Hepatocyte (in vitro differentiated cells): ENCODE measurements at regions not wholly inside any gene's neighbourhood (a gene's known extent, or its start where the extent isn't known, plus 50 kb on each side); places are given as distances from the start of the nearest gene placed in this dataset.

Experiments
- EZH2 ChIP-seq: fragments of 200-600 bp; sonication (generic); IDR thresholded peaks from 2 replicates; pipeline ENCODE4 v1.6.1; 2016; ENCODE audit warnings: antibody characterized with exemption, mild to moderate bottlenecking, borderline replicate concordance
- EZH2phosphoT487 ChIP-seq: fragments of 200-600 bp; sonication (generic); IDR thresholded peaks from one replicate; pipeline ENCODE4 v1.6.1; 2018; ENCODE audit warnings: antibody characterized with exemption, mild to moderate bottlenecking, low read depth, moderate library complexity; ENCODE audit not compliant: unreplicated experiment, severe bottlenecking
- TF ChIP-seq, protein P1 (sequence below): fragments of 200-600 bp; sonication (generic); IDR thresholded peaks from 2 replicates; pipeline ENCODE4 v1.5.1; 2016; ENCODE audit warnings: antibody characterized with exemption, mild to moderate bottlenecking; ENCODE audit not compliant: poor library complexity

DNA sequence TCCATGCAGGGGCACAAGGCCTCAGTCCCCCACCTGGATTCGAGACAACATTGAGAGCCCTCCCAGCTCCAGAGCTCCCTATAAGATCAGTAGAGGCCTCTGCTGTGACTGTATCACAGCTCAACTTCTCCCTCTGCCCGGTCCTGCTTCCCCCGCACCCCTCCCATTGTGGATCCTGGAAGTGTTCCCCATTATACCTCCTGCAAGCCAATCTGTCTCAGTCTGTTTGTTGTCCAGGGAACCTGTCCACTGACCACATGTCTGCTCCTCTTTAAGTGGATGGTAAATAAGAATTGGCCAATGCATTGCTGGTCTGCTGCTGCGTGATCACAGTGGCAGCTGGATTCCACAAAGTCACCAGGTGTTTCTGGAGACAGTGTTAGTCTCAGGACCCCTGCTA, 259.7 kb upstream of the HABP2 start:
- TF ChIP-seq, protein P1, sequence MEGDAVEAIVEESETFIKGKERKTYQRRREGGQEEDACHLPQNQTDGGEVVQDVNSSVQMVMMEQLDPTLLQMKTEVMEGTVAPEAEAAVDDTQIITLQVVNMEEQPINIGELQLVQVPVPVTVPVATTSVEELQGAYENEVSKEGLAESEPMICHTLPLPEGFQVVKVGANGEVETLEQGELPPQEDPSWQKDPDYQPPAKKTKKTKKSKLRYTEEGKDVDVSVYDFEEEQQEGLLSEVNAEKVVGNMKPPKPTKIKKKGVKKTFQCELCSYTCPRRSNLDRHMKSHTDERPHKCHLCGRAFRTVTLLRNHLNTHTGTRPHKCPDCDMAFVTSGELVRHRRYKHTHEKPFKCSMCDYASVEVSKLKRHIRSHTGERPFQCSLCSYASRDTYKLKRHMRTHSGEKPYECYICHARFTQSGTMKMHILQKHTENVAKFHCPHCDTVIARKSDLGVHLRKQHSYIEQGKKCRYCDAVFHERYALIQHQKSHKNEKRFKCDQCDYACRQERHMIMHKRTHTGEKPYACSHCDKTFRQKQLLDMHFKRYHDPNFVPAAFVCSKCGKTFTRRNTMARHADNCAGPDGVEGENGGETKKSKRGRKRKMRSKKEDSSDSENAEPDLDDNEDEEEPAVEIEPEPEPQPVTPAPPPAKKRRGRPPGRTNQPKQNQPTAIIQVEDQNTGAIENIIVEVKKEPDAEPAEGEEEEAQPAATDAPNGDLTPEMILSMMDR, result no peak
- TF ChIP-seq EZH2, result no peak
- no peak for TF ChIP-seq EZH2phosphoT487
